ENCODE measurements at regions not wholly inside any gene's neighbourhood (a gene's known extent, or its start where the extent isn't known, plus 50 kb on each side); places are given as distances from the start of the nearest gene placed in this dataset.
A peak's percentile ranks its signal among the peaks of the same experiment; 100 is the strongest.

DNA sequence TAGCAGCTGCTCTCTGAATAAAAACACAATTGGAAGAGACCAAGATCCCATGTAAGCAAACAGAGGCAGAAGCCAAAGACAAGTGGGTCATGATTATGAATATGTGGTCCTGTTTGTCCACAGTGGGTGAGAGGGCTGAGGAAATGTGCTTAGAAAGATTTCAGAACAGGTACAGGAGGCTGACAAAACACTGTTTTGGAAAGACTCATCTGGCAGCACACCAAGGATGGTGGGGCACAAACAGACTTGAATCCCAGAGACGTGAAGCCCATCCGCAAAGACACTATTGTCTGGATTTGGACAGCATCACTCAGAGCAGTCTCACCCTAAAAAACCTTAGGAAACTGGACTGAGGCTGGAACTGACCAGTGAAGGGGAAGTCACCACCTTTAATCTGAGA is 85.0 kb downstream of the ADRB2 start:
- TF ChIP-seq, protein P1, sequence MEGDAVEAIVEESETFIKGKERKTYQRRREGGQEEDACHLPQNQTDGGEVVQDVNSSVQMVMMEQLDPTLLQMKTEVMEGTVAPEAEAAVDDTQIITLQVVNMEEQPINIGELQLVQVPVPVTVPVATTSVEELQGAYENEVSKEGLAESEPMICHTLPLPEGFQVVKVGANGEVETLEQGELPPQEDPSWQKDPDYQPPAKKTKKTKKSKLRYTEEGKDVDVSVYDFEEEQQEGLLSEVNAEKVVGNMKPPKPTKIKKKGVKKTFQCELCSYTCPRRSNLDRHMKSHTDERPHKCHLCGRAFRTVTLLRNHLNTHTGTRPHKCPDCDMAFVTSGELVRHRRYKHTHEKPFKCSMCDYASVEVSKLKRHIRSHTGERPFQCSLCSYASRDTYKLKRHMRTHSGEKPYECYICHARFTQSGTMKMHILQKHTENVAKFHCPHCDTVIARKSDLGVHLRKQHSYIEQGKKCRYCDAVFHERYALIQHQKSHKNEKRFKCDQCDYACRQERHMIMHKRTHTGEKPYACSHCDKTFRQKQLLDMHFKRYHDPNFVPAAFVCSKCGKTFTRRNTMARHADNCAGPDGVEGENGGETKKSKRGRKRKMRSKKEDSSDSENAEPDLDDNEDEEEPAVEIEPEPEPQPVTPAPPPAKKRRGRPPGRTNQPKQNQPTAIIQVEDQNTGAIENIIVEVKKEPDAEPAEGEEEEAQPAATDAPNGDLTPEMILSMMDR (conservative IDR thresholded peaks at IDR 0.05; ENCODE audit: low read depth): no peak
- peak overlapping the region; percentile 97 for H3K27ac ChIP-seq
- CTCF ChIA-PET: interaction anchor here (0.6 to 0.8 kb wide), 3 partner anchors 18 to 127 kb away, joined by 3 read pairs; no protein-coding TSS in a partner anchor
- POLR2A ChIA-PET (ENCODE audit: low non-redundant PET): no interaction called here
- no peak for DNase-seq (ENCODE audit: low spot score)

DNA sequence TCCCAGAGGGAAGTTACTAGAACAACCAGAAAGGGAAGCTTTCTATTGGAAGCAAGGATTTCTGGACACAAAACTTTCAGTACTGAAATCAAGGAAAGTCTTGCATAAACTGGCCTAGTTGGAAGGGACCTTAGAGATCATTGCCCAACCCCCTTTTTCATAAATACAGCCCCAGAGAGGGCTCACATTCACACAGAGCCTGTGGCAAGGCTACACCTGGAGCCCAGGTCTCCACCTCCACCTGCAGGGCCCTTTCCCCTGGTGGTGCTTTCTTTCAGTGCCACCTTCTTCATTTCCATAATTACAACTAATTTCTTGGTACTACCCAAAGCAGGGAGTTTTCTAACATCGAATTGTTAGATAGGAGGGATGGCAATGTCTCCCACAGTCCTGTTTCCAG is 85.7 kb downstream of the ADRB2 start:
- no peak for DNase-seq (ENCODE audit: low spot score)
- TF ChIP-seq, protein P1 (conservative IDR thresholded peaks at IDR 0.05; ENCODE audit: low read depth): no peak
- ChIA-PET CTCF (interaction anchor here (0.6 to 1.6 kb wide), 15 partner anchors 15 to 203 kb away, joined by 3 to 10 read pairs (median 4); no protein-coding TSS in a partner anchor), POLR2A (ENCODE audit: low non-redundant PET) (no interaction called here)
- H3K27ac ChIP-seq: peak overlapping the region; percentile 97

DNA sequence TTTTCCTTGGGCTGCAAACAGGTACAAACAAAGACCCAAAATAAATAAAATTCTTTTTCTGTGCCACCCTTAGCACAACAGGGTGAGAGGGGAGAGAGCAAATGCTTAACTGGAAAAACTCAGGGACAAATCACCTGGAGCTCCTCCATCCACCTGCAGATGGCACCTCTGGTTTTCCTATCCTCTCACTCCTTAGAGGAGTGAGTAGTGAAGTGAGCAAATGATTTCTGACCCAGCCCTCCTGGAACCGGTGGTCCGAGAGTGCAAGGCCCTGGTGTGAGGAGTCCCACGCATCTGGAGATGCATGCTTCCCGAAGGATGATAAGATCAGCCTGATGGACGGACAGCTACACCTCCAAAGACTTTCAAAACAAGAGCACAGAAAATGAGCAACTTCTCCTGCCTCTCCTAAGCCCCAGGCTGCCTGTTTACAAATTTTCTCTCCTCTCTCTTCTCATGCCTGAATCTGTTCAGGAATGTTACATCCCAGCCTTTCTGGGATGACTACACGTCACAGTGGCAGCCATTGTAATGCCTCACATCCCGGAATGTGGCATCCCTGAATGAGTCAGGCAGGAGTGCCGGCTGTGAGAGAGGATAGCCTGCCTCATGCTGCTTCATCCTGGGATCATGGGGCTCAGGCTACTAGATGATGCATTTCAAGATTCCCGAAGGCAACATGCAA is 86.4 kb downstream of the ADRB2 start:
- ChIA-PET POLR2A (ENCODE audit: low non-redundant PET) (no interaction called here), CTCF (interaction anchor here (0.6 to 1.8 kb wide), 21 partner anchors 15 to 337 kb away, joined by 3 to 10 read pairs (median 4); no protein-coding TSS in a partner anchor)
- H3K27ac ChIP-seq: peak overlapping the region; percentile 97
- peak; percentile 100 for DNase-seq (ENCODE audit: low spot score)
- TF ChIP-seq, protein P1 (conservative IDR thresholded peaks at IDR 0.05; ENCODE audit: low read depth): peak; percentile 72; the same call in 1 of the 2 replicates

DNA sequence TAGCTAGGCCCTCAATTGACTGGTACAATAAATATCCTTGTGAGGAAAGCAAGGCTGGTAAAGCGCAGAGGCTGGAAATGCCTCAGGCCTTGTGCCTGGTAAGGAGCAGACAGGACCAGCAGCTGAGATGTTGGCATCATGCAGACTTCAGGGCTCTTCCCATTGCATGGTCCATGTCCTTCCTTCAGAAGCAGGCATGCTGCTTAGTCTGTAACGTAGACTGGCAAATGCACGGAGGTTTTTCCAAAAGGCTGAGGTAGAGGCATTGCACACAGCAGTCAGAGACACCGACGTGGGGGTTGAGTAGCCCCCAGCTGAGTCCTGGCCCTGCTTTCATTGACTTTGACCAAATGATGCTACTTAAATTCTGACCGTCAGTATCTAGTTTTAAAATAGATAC is 87.1 kb downstream of the ADRB2 start:
- TF ChIP-seq, protein P1 (conservative IDR thresholded peaks at IDR 0.05; ENCODE audit: low read depth): no peak
- CTCF ChIA-PET: interaction anchor here (0.6 to 1.8 kb wide), 13 partner anchors 22 to 336 kb away, joined by 3 to 10 read pairs (median 4); no protein-coding TSS in a partner anchor
- peak overlapping the region; percentile 97 for H3K27ac ChIP-seq
- POLR2A ChIA-PET (ENCODE audit: low non-redundant PET): no interaction called here
- DNase-seq (ENCODE audit: low spot score): no peak

DNA sequence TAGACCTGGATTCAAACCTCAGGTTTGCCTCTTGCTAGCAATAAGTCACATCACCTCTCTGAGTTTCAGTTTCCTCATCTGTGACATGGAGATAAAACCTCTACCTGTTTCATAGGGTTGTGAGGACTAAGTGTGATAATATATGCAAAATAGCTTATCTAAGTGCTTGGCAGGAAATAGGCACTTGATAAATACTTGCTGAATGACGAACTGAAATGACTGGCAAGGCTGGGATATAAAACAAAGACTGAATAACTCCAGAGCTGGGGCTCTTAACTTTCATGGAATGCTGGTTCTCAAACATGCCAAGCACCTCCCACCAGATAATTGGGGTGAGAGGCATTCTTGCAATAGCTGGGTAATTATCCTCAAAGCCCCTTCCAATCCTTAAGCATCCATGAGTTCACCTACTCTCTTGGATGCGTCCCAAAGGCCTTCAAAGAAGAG is 87.6 kb downstream of the ADRB2 start:
- ChIA-PET POLR2A (ENCODE audit: low non-redundant PET) (interaction anchor here (0.6 kb wide), 1 partner anchor 149 kb away, joined by 3 read pairs; the partner anchor contains the start of gene SH3TC2), CTCF (interaction anchor here (0.7 to 1.8 kb wide), 5 partner anchors 22 to 172 kb away, joined by 4 to 10 read pairs (median 4); no protein-coding TSS in a partner anchor)
- TF ChIP-seq, protein P1 (conservative IDR thresholded peaks at IDR 0.05; ENCODE audit: low read depth): no peak
- DNase-seq (ENCODE audit: low spot score): peak; percentile 94
- peak overlapping the region; percentile 97 for H3K27ac ChIP-seq

DNA sequence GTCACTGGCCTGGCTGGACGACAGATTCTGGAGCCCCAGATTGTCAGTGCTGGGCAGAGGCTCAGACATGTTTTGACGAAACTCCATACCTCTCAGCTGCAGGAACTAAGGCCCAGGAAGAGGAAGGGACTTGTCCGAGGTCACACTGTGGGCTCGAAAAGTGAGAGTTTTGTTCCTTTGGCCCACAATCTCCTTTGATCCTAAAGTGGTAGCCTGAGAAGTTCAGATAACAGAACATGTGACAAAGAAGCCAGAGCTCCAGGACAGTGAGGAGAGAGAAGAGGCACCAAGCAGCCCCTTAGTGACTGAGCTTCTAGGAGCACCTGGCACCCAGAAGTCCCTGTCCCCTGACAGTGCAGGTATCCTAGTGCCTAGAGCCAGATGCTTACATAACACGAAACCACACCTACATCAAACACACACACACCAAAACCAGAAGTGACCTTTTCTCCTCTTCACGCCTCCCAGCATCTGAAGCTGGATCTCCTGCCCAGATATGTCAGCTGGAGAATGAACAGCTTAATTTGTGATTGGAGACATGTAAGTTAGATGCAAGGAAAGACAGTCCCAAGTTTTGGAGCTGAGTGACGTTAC is 88.9 kb downstream of the ADRB2 start:
- TF ChIP-seq, protein P1 (conservative IDR thresholded peaks at IDR 0.05; ENCODE audit: low read depth): no peak
- CTCF ChIA-PET: interaction anchor here (1.0 to 1.9 kb wide), 4 partner anchors 42 to 185 kb away, joined by 3 to 11 read pairs (median 6); no protein-coding TSS in a partner anchor
- peak overlapping the region; percentile 97 for H3K27ac ChIP-seq
- POLR2A ChIA-PET (ENCODE audit: low non-redundant PET): no interaction called here
- no peak for DNase-seq (ENCODE audit: low spot score)
